MM.1S (cell line): ENCODE measurements at regions not wholly inside any gene's neighbourhood (a gene's known extent, or its start where the extent isn't known, plus 50 kb on each side); places are given as distances from the start of the nearest gene placed in this dataset.

ENCODE experiments used
- DNase-seq: peaks from one replicate; pipeline ENCODE4 v3.0.0-alpha.2; 2015
- H2AFZ ChIP-seq: fragments of 300-600 bp; sonication (generic); 2 replicates; pipeline ENCODE4 v1.6.0; 2016; ENCODE audit warnings: antibody characterized with exemption, low read length
- H3F3A ChIP-seq: fragments of 300-600 bp; sonication (generic); 2 replicates; pipeline ENCODE4 v1.6.1; 2016; ENCODE audit warnings: mild to moderate bottlenecking, antibody characterized with exemption, low read length, moderate library complexity, mixed read lengths; ENCODE audit not compliant: insufficient read depth
- H3K27ac ChIP-seq: fragments of 300-600 bp; sonication (generic); 2 replicates; pipeline ENCODE4 v1.5.1; 2016; ENCODE audit warnings: mild to moderate bottlenecking, low read length
- H3K27me3 ChIP-seq: fragments of 300-600 bp; sonication (generic); replicated peaks from 2 replicates; pipeline ENCODE4 v1.6.0; 2016; ENCODE audit warnings: low read length; ENCODE audit not compliant: insufficient read depth
- H3K36me3 ChIP-seq: fragments of 300-600 bp; sonication (generic); replicated peaks from 2 replicates; pipeline ENCODE4 v1.6.1; 2016; ENCODE audit warnings: mild to moderate bottlenecking, low read length, mixed read lengths; ENCODE audit not compliant: insufficient read depth
- H3K4me1 ChIP-seq: fragments of 300-600 bp; sonication (generic); 2 replicates; pipeline ENCODE4 v1.6.1; 2016; ENCODE audit warnings: low read length, mixed read lengths
- H3K4me2 ChIP-seq: fragments of 300-600 bp; sonication (generic); 2 replicates; pipeline ENCODE4 v1.6.0; 2016; ENCODE audit warnings: low read depth, low read length
- H3K4me3 ChIP-seq: fragments of 300-600 bp; sonication (generic); 2 replicates; pipeline ENCODE4 v1.5.1; 2016; ENCODE audit warnings: low read length, mixed read lengths
- H3K79me2 ChIP-seq: fragments of 300-600 bp; sonication (generic); 2 replicates; pipeline ENCODE4 v1.6.1; 2016; ENCODE audit warnings: mixed run types, low read length, mixed read lengths
- H3K9ac ChIP-seq: fragments of 300-600 bp; sonication (generic); 2 replicates; pipeline ENCODE4 v1.6.1; 2016; ENCODE audit warnings: low read length, mixed read lengths
- H3K9me2 ChIP-seq: fragments of 300-600 bp; sonication (generic); replicated peaks from 2 replicates; pipeline ENCODE4 v1.6.1; 2016; ENCODE audit warnings: mild to moderate bottlenecking, low read length, mixed read lengths; ENCODE audit not compliant: insufficient read depth
- H3K9me3 ChIP-seq: fragments of 300-600 bp; sonication (generic); replicated peaks from 2 replicates; pipeline ENCODE4 v1.6.1; 2016; ENCODE audit warnings: mild to moderate bottlenecking, low read length, mixed read lengths; ENCODE audit not compliant: insufficient read depth
- H4K20me1 ChIP-seq: fragments of 300-600 bp; sonication (generic); 2 replicates; pipeline ENCODE4 v1.6.1; 2016; ENCODE audit warnings: mild to moderate bottlenecking, low read length, moderate library complexity, mixed read lengths; ENCODE audit not compliant: insufficient read depth
- EZH2 ChIP-seq: fragments of 300-600 bp; sonication (generic); optimal IDR thresholded peaks from 2 replicates; pipeline ENCODE3; 2017; ENCODE audit warnings: low read depth, mild to moderate bottlenecking, antibody characterized with exemption, low read length, mixed read lengths
- EZH2phosphoT487 ChIP-seq: fragments of 300-600 bp; sonication (generic); IDR thresholded peaks from 2 replicates; pipeline ENCODE4 v1.6.1; 2018; ENCODE audit warnings: antibody characterized with exemption, low read length
- TF ChIP-seq, protein P1 (sequence below): fragments of 300-600 bp; sonication (generic); IDR thresholded peaks from 2 replicates; pipeline ENCODE4 v1.5.1; 2016; ENCODE audit warnings: antibody characterized with exemption, low read length, mixed read lengths

GRCh38 chr14:71410578-71411284 lies 503.5 kb downstream of the PCNX1 start:
- Histone ChIP-seq H4K20me1 (no peaks in the 10 kb centered on the region), H3K79me2 (no peaks in the 10 kb centered on the region; the same call in 1 of the 2 replicates), H3K36me3 (no peaks in the 10 kb centered on the region), H3K27me3 (no peaks in the 10 kb centered on the region), H3K9me3 (no peaks in the 10 kb centered on the region), H3K4me2 (no peak overlapping the region), H2AFZ (no peak overlapping the region), H3K9me2 (no peaks in the 10 kb centered on the region), H3F3A (no peaks in the 10 kb centered on the region), H3K27ac (no peak overlapping the region), H3K9ac (no peak overlapping the region), H3K4me1 (no peaks in the 10 kb centered on the region), H3K4me3 (no peak overlapping the region)
- DNase-seq, result no peak
- TF ChIP-seq EZH2phosphoT487, result no peak
- TF ChIP-seq, protein P1, sequence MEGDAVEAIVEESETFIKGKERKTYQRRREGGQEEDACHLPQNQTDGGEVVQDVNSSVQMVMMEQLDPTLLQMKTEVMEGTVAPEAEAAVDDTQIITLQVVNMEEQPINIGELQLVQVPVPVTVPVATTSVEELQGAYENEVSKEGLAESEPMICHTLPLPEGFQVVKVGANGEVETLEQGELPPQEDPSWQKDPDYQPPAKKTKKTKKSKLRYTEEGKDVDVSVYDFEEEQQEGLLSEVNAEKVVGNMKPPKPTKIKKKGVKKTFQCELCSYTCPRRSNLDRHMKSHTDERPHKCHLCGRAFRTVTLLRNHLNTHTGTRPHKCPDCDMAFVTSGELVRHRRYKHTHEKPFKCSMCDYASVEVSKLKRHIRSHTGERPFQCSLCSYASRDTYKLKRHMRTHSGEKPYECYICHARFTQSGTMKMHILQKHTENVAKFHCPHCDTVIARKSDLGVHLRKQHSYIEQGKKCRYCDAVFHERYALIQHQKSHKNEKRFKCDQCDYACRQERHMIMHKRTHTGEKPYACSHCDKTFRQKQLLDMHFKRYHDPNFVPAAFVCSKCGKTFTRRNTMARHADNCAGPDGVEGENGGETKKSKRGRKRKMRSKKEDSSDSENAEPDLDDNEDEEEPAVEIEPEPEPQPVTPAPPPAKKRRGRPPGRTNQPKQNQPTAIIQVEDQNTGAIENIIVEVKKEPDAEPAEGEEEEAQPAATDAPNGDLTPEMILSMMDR, result no peak
- TF ChIP-seq EZH2, result no peak

DNA sequence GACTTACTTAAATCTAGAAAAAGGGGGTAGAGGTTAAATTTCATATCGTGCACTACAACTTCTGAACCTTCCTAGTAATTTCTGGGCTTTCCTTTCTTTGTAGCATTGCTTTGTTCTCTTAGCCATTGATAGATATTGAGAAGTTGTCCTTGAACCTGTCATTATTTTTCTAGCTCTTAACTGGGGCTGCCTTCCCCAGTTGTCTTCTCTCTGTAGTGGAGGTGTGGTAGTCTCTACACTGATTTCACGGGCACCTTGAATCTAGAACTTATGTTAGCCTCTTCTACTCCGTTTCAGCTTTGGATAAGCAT lies 504.0 kb downstream of the PCNX1 start:
- no peak overlapping the region for H2AFZ ChIP-seq
- no peaks in the 10 kb centered on the region for H3K4me1 ChIP-seq
- no peaks in the 10 kb centered on the region for H3K36me3 ChIP-seq
- H3F3A ChIP-seq, result no peaks in the 10 kb centered on the region
- no peaks in the 10 kb centered on the region for H3K9me2 ChIP-seq
- no peaks in the 10 kb centered on the region for H4K20me1 ChIP-seq
- no peaks in the 10 kb centered on the region for H3K9me3 ChIP-seq
- H3K27ac ChIP-seq, result no peak overlapping the region
- DNase-seq, result no peak
- TF ChIP-seq, protein P1, result no peak
- TF ChIP-seq EZH2, result no peak
- TF ChIP-seq EZH2phosphoT487, result no peak
- no peak overlapping the region for H3K4me3 ChIP-seq
- H3K27me3 ChIP-seq, result no peaks in the 10 kb centered on the region
- no peaks in the 10 kb centered on the region; the same call in 1 of the 2 replicates for H3K79me2 ChIP-seq
- H3K9ac ChIP-seq, result no peak overlapping the region
- no peak overlapping the region for H3K4me2 ChIP-seq

DNA sequence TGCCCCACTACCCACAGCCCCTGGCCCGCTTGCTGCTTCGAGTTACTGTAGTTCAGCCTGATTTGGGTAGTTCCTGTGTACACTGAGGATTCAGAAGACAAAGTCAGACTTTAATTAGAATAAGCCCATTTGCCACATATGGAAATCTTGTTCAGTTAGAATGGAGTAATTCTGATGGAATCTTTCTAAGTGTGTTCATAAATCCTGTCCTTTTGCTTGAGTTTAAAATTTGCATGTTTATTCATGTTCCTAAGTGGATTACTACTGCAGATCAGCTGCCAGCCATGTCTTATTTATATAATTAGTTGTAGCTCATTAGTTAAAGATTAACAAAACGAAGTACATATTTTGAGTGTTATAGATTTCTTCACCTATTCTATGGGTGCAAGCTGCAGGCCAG lies 504.5 kb downstream of the PCNX1 start:
- Histone ChIP-seq H3K9me2 (no peaks in the 10 kb centered on the region), H3K9me3 (no peaks in the 10 kb centered on the region), H3K27ac (no peak overlapping the region), H3K79me2 (no peaks in the 10 kb centered on the region; the same call in 1 of the 2 replicates), H4K20me1 (no peaks in the 10 kb centered on the region), H3K4me2 (no peak overlapping the region), H3K27me3 (no peaks in the 10 kb centered on the region), H2AFZ (no peak overlapping the region), H3K4me3 (no peak overlapping the region), H3F3A (no peaks in the 10 kb centered on the region), H3K36me3 (no peaks in the 10 kb centered on the region), H3K9ac (no peak overlapping the region), H3K4me1 (no peaks in the 10 kb centered on the region)
- no peak for DNase-seq
- no peak for TF ChIP-seq EZH2
- TF ChIP-seq, protein P1, result no peak
- TF ChIP-seq EZH2phosphoT487, result no peak
